Left cardiac atrium (tissue), 4 donors: ENCODE measurements at regions not wholly inside any gene's neighbourhood (a gene's known extent, or its start where the extent isn't known, plus 50 kb on each side); places are given as distances from the start of the nearest gene placed in this dataset.
A peak's percentile ranks its signal among the peaks of the same experiment; 100 is the strongest.
"Not testable (repeated sequence)": the region's sequence is repeated elsewhere in the genome, so short reads cannot be mapped to it uniquely, and the experiment has no call there.

Source experiments
- ATAC-seq, 2 donors: fragments of 200-7000 bp; cut with Tn5 transposase; one replicate each; pipeline ENCODE4 v1.9.1; 2020; ENCODE audit warnings: mild to moderate bottlenecking in 2 of 2, moderate library complexity in 2 of 2
- DNase-seq: peaks from one replicate; pipeline ENCODE4 v3.0.0-alpha.2; 2020
- intact Hi-C, 2 donors: fragments of 100-400 bp; cut with DNase I; formaldehyde crosslinking; loops; one replicate each; pipeline versions ENCODE4 v1.14.1 to v1.15.1; 2022 to 2023
- donor health status: DM: no; HTN: yes; CAD: no.
- donor health status: DM: no; HTN: yes; CAD: no; lungs with severe emphysema.
- donor health status: DM: yes; HTN: yes; CAD: no.
- donor health status: Dilated cardiomyopathy.

- ATAC-seq: no peak
- no peak for DNase-seq
- intact Hi-C loops: no loop called here
Measured at GRCh38 chr14:88064841-88065240, 59.9 kb downstream of the GPR65 start.

GRCh38 chr14:88069677-88070076, 64.7 kb downstream of the GPR65 start:
- ATAC-seq (no peak), DNase-seq (no peak)
- intact Hi-C loops: no loop called here

- ATAC-seq (no peak), DNase-seq (no peak)
- intact Hi-C loops: no loop called here
Measured at GRCh38 chr14:88075269-88075981, 70.5 kb downstream of the GPR65 start.

GRCh38 chr14:88078525-88078924, 73.6 kb downstream of the GPR65 start:
- DNase-seq: no peak
- intact Hi-C loops: no loop called here
- no peak for ATAC-seq

- intact Hi-C loops: no loop called here
- DNase-seq: no peak
- ATAC-seq: no peak
Measured at GRCh38 chr14:88079624-88080023, 74.7 kb downstream of the GPR65 start.

- intact Hi-C loops: no loop called here
- no peak for DNase-seq
- ATAC-seq: no peak
Measured at GRCh38 chr14:88085736-88086135, 80.8 kb downstream of the GPR65 start.

GRCh38 chr14:88089445-88089844, 84.5 kb downstream of the GPR65 start:
- DNase-seq (no peak), ATAC-seq (no peak)
- intact Hi-C loops: no loop called here

- intact Hi-C loops: no loop called here
- no peak for DNase-seq
- ATAC-seq: no peak
Measured at GRCh38 chr14:88092529-88092928, 87.6 kb downstream of the GPR65 start.

GRCh38 chr14:88095791-88096190, 90.9 kb downstream of the GPR65 start:
- DNase-seq: no peak
- intact Hi-C loops: no loop called here
- no peak for ATAC-seq

- no peak for DNase-seq
- no peak for ATAC-seq
- intact Hi-C loops: no loop called here
Measured at GRCh38 chr14:88098163-88098562, 93.2 kb downstream of the GPR65 start.

GRCh38 chr14:88104710-88105109, 99.8 kb downstream of the GPR65 start:
- ATAC-seq (no peak), DNase-seq (no peak)
- intact Hi-C loops: no loop called here

- DNase-seq (no peak), ATAC-seq (no peak)
- intact Hi-C loops: no loop called here
Measured at GRCh38 chr14:88106377-88106776, 101.4 kb downstream of the GPR65 start.

- ATAC-seq, intact Hi-C loops, DNase-seq: not testable (repeated sequence)
Measured at GRCh38 chr14:88127669-88128068, 122.7 kb downstream of the GPR65 start.

GRCh38 chr14:88128816-88129215, 123.9 kb downstream of the GPR65 start:
- peak in 1 of 2 donors; percentile 46 for ATAC-seq
- intact Hi-C loops: no loop called here
- no peak for DNase-seq

GRCh38 chr14:88129306-88130056, 124.5 kb downstream of the GPR65 start:
- ATAC-seq: peak; percentile 77 to 98
- DNase-seq: no peak

GRCh38 chr14:88130057-88130432, 125.1 kb downstream of the GPR65 start:
- no peak for DNase-seq
- intact Hi-C loops: no loop called here
- peak in 1 of 2 donors; percentile 62 for ATAC-seq

More at GRCh38 chr14:88129306-88130056, 124.5 kb downstream of the GPR65 start:
- intact Hi-C loops: no loop called here
